ENCODE measurements at regions not wholly inside any gene's neighbourhood (a gene's known extent, or its start where the extent isn't known, plus 50 kb on each side); places are given as distances from the start of the nearest gene placed in this dataset.
"Not testable (repeated sequence)": the region's sequence is repeated elsewhere in the genome, so short reads cannot be mapped to it uniquely, and the experiment has no call there.

DNA sequence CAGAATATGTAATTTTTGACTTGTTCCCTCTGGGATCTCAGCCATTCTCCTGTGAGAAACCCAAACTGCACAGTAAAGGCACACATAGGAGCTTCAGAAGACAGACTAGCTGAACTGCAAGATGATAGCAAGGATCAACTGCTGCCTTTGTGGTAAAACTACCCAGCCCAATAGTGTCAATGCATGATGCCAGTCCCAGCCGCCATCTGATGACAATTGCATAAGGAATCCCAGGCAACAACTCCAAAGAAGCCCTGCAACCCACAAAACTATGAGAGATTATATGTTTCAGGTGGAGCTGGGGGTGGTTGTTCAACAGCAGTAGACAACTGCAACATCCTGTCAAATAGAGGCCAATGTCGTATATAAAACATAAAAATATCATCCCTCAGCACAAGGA, 192.4 kb upstream of the ARPP21 start:
- TF ChIP-seq, protein P1, sequence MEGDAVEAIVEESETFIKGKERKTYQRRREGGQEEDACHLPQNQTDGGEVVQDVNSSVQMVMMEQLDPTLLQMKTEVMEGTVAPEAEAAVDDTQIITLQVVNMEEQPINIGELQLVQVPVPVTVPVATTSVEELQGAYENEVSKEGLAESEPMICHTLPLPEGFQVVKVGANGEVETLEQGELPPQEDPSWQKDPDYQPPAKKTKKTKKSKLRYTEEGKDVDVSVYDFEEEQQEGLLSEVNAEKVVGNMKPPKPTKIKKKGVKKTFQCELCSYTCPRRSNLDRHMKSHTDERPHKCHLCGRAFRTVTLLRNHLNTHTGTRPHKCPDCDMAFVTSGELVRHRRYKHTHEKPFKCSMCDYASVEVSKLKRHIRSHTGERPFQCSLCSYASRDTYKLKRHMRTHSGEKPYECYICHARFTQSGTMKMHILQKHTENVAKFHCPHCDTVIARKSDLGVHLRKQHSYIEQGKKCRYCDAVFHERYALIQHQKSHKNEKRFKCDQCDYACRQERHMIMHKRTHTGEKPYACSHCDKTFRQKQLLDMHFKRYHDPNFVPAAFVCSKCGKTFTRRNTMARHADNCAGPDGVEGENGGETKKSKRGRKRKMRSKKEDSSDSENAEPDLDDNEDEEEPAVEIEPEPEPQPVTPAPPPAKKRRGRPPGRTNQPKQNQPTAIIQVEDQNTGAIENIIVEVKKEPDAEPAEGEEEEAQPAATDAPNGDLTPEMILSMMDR (conservative IDR thresholded peaks at IDR 0.05; ENCODE audit: low read depth, low read length) = no peak
- H3K27me3 ChIP-seq (ENCODE audit: insufficient read depth, low read depth) = no peaks in the 10 kb centered on the region
- no peak overlapping the region for H3K4me2 ChIP-seq
- H3K4me1 ChIP-seq (ENCODE audit: low read depth, poor library complexity, severe bottlenecking) = no peaks in the 10 kb centered on the region
- no peak overlapping the region for H3K9ac ChIP-seq
- no peak overlapping the region for H3K4me3 ChIP-seq (IDR thresholded peaks at IDR 0.05; ENCODE audit: insufficient read depth, low read depth, low read length)
- no peaks in the 10 kb centered on the region for H3K36me3 ChIP-seq (ENCODE audit: insufficient read depth)
- no peak overlapping the region for H3K27ac ChIP-seq
- no peaks in the 10 kb centered on the region for H3K79me2 ChIP-seq (ENCODE audit: insufficient read depth, low read depth)
- no peaks in the 10 kb centered on the region for H4K20me1 ChIP-seq (ENCODE audit: insufficient read depth)
- no peak overlapping the region for H2AFZ ChIP-seq (ENCODE audit: low read depth)

DNA sequence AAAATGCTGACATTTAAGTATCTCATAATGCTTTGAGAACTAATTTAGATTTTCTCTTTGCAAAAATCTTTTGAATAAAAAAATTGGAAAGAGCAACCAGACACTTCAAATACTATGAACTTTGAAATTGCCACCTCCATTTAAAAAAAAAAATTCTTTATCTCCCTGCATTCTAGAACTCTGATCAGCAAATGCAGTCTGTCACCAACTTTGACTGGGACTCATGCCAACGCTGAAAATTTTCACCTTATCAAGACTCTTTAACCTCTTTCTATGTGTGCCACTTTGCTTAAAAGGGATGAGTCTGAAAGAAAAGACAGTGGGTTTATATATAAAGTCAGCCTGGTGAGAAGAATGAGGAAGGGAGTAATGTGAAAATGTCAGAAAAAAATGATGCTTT, 191.2 kb upstream of the ARPP21 start:
- TF ChIP-seq, protein P1 (conservative IDR thresholded peaks at IDR 0.05; ENCODE audit: low read depth, low read length) = no peak
- H3K79me2 ChIP-seq (ENCODE audit: insufficient read depth, low read depth) = no peaks in the 10 kb centered on the region
- no peaks in the 10 kb centered on the region for H3K4me1 ChIP-seq (ENCODE audit: low read depth, poor library complexity, severe bottlenecking)
- H3K27me3 ChIP-seq (ENCODE audit: insufficient read depth, low read depth) = no peaks in the 10 kb centered on the region
- H3K36me3 ChIP-seq (ENCODE audit: insufficient read depth) = no peaks in the 10 kb centered on the region
- H4K20me1 ChIP-seq (ENCODE audit: insufficient read depth) = no peaks in the 10 kb centered on the region
- H3K4me3 ChIP-seq (IDR thresholded peaks at IDR 0.05; ENCODE audit: insufficient read depth, low read depth, low read length) = no peak overlapping the region
- H3K4me2 ChIP-seq = no peak overlapping the region
- H3K9ac ChIP-seq = no peak overlapping the region
- H3K27ac ChIP-seq = no peak overlapping the region
- no peak overlapping the region for H2AFZ ChIP-seq (ENCODE audit: low read depth)

DNA sequence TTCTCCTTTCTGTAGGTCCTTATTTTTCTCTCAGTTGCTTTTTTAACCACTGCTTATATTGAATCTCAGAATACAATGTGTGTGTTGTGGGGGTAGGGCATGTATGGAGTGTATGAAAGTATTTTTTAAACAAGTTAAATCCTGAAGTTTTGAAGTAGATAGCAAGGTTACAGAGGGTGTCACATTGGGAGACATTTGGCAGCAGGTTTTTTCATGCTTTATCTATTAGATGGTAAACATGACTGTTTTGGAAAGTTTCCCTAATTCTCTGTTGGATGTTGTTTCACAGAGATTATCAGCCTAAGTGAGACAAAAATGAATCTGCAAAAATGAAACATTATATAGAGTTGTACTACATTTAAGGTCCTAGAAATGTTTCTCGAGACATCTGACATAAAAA, 190.6 kb upstream of the ARPP21 start:
- no peaks in the 10 kb centered on the region for H3K4me1 ChIP-seq (ENCODE audit: low read depth, poor library complexity, severe bottlenecking)
- H3K4me2 ChIP-seq = no peak overlapping the region
- no peaks in the 10 kb centered on the region for H3K79me2 ChIP-seq (ENCODE audit: insufficient read depth, low read depth)
- H3K9ac ChIP-seq = no peak overlapping the region
- H4K20me1 ChIP-seq (ENCODE audit: insufficient read depth) = no peaks in the 10 kb centered on the region
- H2AFZ ChIP-seq (ENCODE audit: low read depth) = no peak overlapping the region
- TF ChIP-seq, protein P1 (conservative IDR thresholded peaks at IDR 0.05; ENCODE audit: low read depth, low read length) = no peak
- H3K4me3 ChIP-seq (IDR thresholded peaks at IDR 0.05; ENCODE audit: insufficient read depth, low read depth, low read length) = no peak overlapping the region
- no peak overlapping the region for H3K27ac ChIP-seq
- no peaks in the 10 kb centered on the region for H3K36me3 ChIP-seq (ENCODE audit: insufficient read depth)
- H3K27me3 ChIP-seq (ENCODE audit: insufficient read depth, low read depth) = no peaks in the 10 kb centered on the region

DNA sequence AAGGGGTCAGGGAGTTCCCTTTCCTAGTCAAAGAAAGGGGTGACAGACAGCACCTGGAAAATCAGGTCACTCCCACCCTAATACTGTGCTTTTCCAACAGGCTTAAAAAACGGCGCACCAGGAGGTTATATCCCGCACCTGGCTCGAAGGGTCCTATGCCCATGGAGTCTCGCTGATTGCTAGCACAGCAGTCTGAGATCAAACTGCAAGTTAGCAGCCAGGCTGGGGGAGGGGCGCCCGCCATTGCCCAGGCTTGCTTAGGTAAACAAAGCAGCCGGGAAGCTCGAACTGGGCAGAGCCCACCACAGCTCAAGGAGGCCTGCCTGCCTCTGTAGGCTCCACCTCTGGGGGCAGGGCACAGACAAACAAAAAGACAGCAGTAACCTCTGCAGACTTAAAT, 184.5 kb upstream of the ARPP21 start:
- H3K27ac ChIP-seq; H3K4me3 ChIP-seq (IDR thresholded peaks at IDR 0.05; ENCODE audit: insufficient read depth, low read depth, low read length); H3K4me1 ChIP-seq (ENCODE audit: low read depth, poor library complexity, severe bottlenecking); H3K9ac ChIP-seq; H3K27me3 ChIP-seq (ENCODE audit: insufficient read depth, low read depth); H2AFZ ChIP-seq (ENCODE audit: low read depth); H4K20me1 ChIP-seq (ENCODE audit: insufficient read depth); H3K4me2 ChIP-seq; H3K36me3 ChIP-seq (ENCODE audit: insufficient read depth); H3K79me2 ChIP-seq (ENCODE audit: insufficient read depth, low read depth): not testable (repeated sequence)

DNA sequence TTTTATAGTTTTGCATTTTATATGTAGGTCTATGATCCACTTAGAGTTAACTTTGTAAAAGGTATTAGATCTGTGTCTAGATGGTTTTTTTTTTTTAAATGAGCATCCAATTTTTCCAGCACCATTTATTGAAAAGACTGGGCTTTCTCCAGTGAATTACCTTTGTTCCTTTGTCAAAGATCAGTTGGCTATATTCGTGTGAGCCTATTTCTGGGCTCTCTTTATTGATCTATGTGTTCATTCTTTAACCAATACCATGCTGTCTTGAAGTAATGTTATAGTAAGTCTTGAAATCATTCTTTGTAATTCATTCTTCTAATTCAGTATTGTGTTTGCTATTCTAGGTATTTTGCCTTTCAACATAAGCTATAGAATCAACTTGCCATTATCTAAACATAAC, 165.4 kb upstream of the ARPP21 start:
- H3K27ac ChIP-seq = no peak overlapping the region

DNA sequence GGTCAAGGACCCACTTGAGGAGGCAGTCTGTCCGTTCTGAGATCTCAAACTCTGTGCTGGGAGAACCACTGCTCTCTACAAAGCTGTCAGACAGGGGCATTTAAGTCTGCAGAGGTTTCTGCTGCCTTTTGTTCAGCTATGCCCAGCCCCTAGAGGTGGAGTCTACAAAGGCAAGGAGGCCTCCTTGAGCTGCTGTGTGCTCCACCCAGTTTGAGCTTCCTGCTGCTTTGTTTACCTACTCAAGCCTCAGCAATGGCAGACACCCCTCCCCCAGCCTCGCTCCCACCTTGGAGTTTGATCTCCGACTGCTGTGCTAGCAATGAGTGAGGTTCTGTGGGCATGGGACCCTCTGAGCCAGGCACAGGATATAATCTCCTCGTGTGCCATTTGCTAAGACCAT, 156.8 kb upstream of the ARPP21 start:
- H4K20me1 ChIP-seq (ENCODE audit: insufficient read depth); H3K4me2 ChIP-seq; H2AFZ ChIP-seq (ENCODE audit: low read depth): not testable (repeated sequence)

More for the DNA sequence above, 165.4 kb upstream of the ARPP21 start:
- Histone ChIP-seq H3K4me3 (IDR thresholded peaks at IDR 0.05; ENCODE audit: insufficient read depth, low read depth, low read length) (no peak overlapping the region), H3K36me3 (ENCODE audit: insufficient read depth) (no peaks in the 10 kb centered on the region), H4K20me1 (ENCODE audit: insufficient read depth) (no peaks in the 10 kb centered on the region), H3K4me1 (ENCODE audit: low read depth, poor library complexity, severe bottlenecking) (no peaks in the 10 kb centered on the region), H3K79me2 (ENCODE audit: insufficient read depth, low read depth) (no peaks in the 10 kb centered on the region), H3K4me2 (no peak overlapping the region), H3K27me3 (ENCODE audit: insufficient read depth, low read depth) (no peaks in the 10 kb centered on the region), H3K9ac (no peak overlapping the region), H2AFZ (ENCODE audit: low read depth) (no peak overlapping the region)
- TF ChIP-seq, protein P1 (conservative IDR thresholded peaks at IDR 0.05; ENCODE audit: low read depth, low read length) = no peak

More for the DNA sequence above, 156.8 kb upstream of the ARPP21 start:
- H3K27ac ChIP-seq; H3K27me3 ChIP-seq (ENCODE audit: insufficient read depth, low read depth); H3K36me3 ChIP-seq (ENCODE audit: insufficient read depth); H3K4me3 ChIP-seq (IDR thresholded peaks at IDR 0.05; ENCODE audit: insufficient read depth, low read depth, low read length); H3K4me1 ChIP-seq (ENCODE audit: low read depth, poor library complexity, severe bottlenecking); H3K79me2 ChIP-seq (ENCODE audit: insufficient read depth, low read depth); H3K9ac ChIP-seq: not testable (repeated sequence)

Data from KMS-11 (cell line).